ENCODE measurements at regions not wholly inside any gene's neighbourhood (a gene's known extent, or its start where the extent isn't known, plus 50 kb on each side); places are given as distances from the start of the nearest gene placed in this dataset.
A peak's percentile ranks its signal among the peaks of the same experiment; 100 is the strongest.

DNA sequence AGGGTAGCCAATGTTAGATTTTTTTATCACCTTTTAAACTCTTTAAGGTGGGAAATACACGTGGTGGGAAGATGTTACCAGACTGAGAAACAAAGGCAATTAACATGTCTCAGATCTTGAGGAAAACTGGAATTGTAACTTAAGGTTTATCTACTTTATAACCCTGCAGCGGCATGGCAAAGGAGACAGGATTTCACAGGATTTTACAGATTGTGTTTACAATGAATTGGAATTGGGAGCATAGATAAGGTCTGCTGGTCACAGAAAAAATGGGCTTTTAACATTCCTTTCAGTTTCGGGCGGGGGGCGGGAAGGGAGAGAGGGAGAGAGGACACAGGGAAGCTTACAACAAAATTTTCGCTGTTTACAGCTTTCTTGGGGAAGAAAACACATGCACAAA, 467.5 kb upstream of the CT83 start:
- H3K4me1 Mint-ChIP-seq (ENCODE audit: low read depth), result peaks cover 33% of the 10 kb centered on the region
- no peaks in the 10 kb centered on the region for H3K27me3 Mint-ChIP-seq
- DNase-seq (ENCODE audit: low spot score, unreplicated experiment), result no peak
- no peaks in the 10 kb centered on the region for H3K36me3 Mint-ChIP-seq (ENCODE audit: insufficient read depth)
- H3K4me3 Mint-ChIP-seq (ENCODE audit: low read depth), result peak overlapping the region; percentile 49
- TF ChIP-seq, protein P1, sequence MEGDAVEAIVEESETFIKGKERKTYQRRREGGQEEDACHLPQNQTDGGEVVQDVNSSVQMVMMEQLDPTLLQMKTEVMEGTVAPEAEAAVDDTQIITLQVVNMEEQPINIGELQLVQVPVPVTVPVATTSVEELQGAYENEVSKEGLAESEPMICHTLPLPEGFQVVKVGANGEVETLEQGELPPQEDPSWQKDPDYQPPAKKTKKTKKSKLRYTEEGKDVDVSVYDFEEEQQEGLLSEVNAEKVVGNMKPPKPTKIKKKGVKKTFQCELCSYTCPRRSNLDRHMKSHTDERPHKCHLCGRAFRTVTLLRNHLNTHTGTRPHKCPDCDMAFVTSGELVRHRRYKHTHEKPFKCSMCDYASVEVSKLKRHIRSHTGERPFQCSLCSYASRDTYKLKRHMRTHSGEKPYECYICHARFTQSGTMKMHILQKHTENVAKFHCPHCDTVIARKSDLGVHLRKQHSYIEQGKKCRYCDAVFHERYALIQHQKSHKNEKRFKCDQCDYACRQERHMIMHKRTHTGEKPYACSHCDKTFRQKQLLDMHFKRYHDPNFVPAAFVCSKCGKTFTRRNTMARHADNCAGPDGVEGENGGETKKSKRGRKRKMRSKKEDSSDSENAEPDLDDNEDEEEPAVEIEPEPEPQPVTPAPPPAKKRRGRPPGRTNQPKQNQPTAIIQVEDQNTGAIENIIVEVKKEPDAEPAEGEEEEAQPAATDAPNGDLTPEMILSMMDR (IDR thresholded peaks at IDR 0.05; ENCODE audit: unreplicated experiment), result no peak
- peak overlapping the region; percentile 87 for H3K27ac Mint-ChIP-seq
- no peaks in the 10 kb centered on the region for H3K9me3 Mint-ChIP-seq (ENCODE audit: low read depth)

DNA sequence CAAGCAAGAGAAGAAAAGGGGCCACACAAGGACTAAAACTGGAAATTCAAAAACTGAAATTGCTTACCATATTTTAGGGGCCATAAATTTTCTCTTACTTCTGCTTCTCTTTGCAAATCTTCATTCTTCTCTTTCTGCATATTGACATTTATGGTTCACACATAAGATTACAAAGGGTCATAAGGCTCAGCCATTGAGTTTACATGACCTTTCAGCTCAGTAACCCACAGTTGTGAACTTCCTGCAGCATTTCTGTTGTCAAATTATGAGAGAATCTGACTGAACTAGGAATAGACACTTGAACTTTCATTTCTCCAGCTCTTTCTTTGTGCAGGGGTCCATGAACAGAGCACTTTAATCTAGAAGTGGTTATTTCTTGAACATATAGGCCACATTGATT, 434.8 kb upstream of the CT83 start:
- Mint-ChIP-seq H3K27ac (peak overlapping the region; percentile 76), H3K27me3 (no peaks in the 10 kb centered on the region), H3K36me3 (ENCODE audit: insufficient read depth) (peaks cover 5% of the 10 kb centered on the region), H3K4me1 (ENCODE audit: low read depth) (peaks cover 16% of the 10 kb centered on the region), H3K9me3 (ENCODE audit: low read depth) (peaks cover 30% of the 10 kb centered on the region), H3K4me3 (ENCODE audit: low read depth) (no peak overlapping the region)
- TF ChIP-seq, protein P1 (IDR thresholded peaks at IDR 0.05; ENCODE audit: unreplicated experiment), result no peak
- no peak for DNase-seq (ENCODE audit: low spot score, unreplicated experiment)

DNA sequence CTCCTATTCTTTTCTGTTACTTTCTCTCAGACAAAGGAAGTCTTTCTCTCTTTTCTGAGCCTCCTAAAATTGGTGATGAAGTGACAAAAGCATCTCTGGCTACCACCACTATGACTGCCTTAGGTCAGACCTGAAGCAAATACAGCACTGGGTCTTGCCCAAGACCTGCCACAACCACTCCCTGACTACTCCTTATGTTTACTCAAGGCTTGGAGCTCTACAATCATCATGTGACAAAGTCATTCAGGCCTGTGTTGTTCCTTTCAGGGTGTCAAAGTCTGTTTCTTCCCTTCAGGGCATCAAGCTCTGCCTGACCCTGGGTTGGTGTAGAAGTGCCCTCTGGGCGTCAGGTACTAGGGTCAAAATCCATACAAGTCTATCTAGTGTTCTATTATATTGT, 419.2 kb upstream of the CT83 start:
- Mint-ChIP-seq H3K9me3 (ENCODE audit: low read depth) (peaks cover 13% of the 10 kb centered on the region), H3K27me3 (no peaks in the 10 kb centered on the region), H3K36me3 (ENCODE audit: insufficient read depth) (no peaks in the 10 kb centered on the region), H3K4me1 (ENCODE audit: low read depth) (no peaks in the 10 kb centered on the region), H3K27ac (no peak overlapping the region), H3K4me3 (ENCODE audit: low read depth) (no peak overlapping the region)
- TF ChIP-seq, protein P1 (IDR thresholded peaks at IDR 0.05; ENCODE audit: unreplicated experiment), result no peak
- no peak for DNase-seq (ENCODE audit: low spot score, unreplicated experiment)

DNA sequence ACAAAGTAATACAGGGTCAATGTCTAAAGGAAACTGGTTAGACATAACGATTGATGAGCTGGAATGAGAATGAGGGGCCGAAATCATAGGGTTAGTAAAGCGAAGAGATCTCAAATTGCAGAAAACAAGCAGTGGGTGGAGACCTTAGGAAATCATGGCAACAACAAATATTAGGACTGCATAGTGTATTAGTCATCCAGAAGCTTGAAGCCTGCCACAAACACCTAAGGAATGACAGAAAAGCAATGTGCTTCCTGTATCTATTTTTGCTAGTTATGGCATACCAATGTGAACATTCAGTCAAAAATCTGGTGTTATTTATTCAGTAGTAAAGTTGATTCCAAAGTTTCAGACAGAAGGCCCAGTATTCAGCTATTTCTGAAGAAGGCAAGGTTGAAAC, 410.9 kb upstream of the CT83 start:
- Mint-ChIP-seq H3K4me1 (ENCODE audit: low read depth) (peaks cover 7% of the 10 kb centered on the region), H3K4me3 (ENCODE audit: low read depth) (no peak overlapping the region), H3K27ac (no peak overlapping the region), H3K36me3 (ENCODE audit: insufficient read depth) (no peaks in the 10 kb centered on the region), H3K27me3 (no peaks in the 10 kb centered on the region), H3K9me3 (ENCODE audit: low read depth) (no peaks in the 10 kb centered on the region)
- DNase-seq (ENCODE audit: low spot score, unreplicated experiment), result no peak
- TF ChIP-seq, protein P1 (IDR thresholded peaks at IDR 0.05; ENCODE audit: unreplicated experiment), result no peak

DNA sequence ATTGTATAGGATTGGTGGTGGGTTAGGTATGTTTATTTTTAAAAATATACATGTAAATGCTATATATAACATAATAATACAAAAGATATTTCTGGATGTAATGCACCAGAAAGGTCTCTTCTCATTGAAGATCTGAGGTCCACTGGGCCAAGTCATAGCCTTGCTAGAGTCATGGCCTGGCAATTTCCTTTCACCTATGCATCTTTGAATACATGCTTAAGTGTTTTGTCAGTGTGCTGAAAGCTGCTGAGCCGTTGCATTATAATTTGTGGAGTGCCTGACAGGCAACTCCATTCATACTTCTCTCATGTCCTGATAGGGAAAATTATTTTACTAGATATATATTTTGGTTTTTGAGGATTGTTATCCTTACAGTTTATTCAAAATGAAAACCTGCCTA, 410.2 kb upstream of the CT83 start:
- H3K36me3 Mint-ChIP-seq (ENCODE audit: insufficient read depth), result no peaks in the 10 kb centered on the region

More for the DNA sequence above, 410.2 kb upstream of the CT83 start:
- no peak for DNase-seq (ENCODE audit: low spot score, unreplicated experiment)
- H3K27me3 Mint-ChIP-seq, result no peaks in the 10 kb centered on the region
- H3K4me1 Mint-ChIP-seq (ENCODE audit: low read depth), result peaks cover 7% of the 10 kb centered on the region
- H3K9me3 Mint-ChIP-seq (ENCODE audit: low read depth), result no peaks in the 10 kb centered on the region
- H3K27ac Mint-ChIP-seq, result no peak overlapping the region
- no peak overlapping the region for H3K4me3 Mint-ChIP-seq (ENCODE audit: low read depth)
- TF ChIP-seq, protein P1 (IDR thresholded peaks at IDR 0.05; ENCODE audit: unreplicated experiment), result no peak

All from progenitor cell of endocrine pancreas (in vitro differentiated cells).